Tibial nerve (tissue), 4 donors: ENCODE measurements at regions not wholly inside any gene's neighbourhood (a gene's known extent, or its start where the extent isn't known, plus 50 kb on each side); places are given as distances from the start of the nearest gene placed in this dataset.
"Not testable (repeated sequence)": the region's sequence is repeated elsewhere in the genome, so short reads cannot be mapped to it uniquely, and the experiment has no call there.

Experiments
- CTCF ChIP-seq, 5 experiments: fragments of 200-600 bp in 3 of 5; fragments of 450-650 bp in 2 of 5; sonication (generic) in 3 of 5; IDR thresholded peaks; one replicate each; pipeline ENCODE4 v1.5.1; 2016 to 2019; ENCODE audit warnings: antibody characterized with exemption in 5 of 5, mild to moderate bottlenecking in 3 of 5, moderate library complexity in 2 of 5
- EP300 ChIP-seq, 2 donors: sonication (generic); formaldehyde crosslinking; IDR thresholded peaks; one replicate each; pipeline ENCODE4 v1.6.1; 2017; ENCODE audit warnings: antibody characterized with exemption in 2 of 2, mild to moderate bottlenecking in 1 of 2

GRCh38 chr2:89537862-89538261 lies 846.4 kb downstream of the RPIA start:
- not testable (repeated sequence) for TF ChIP-seq CTCF, EP300 (IDR thresholded peaks at IDR 0.05)
